K562 (cell line): ENCODE measurements at regions not wholly inside any gene's neighbourhood (a gene's known extent, or its start where the extent isn't known, plus 50 kb on each side); places are given as distances from the start of the nearest gene placed in this dataset.

Experiments used
- ATAC-seq: fragments of 200-7000 bp; cut with Tn5 transposase; 3 replicates; pipeline ENCODE4 v1.9.1; 2020; ENCODE audit warnings: moderate library complexity
- BruUV-seq: library from RNA; stranded (reverse); fragments of 400-500 nt; replicated peaks from 2 replicates; lab custom pipeline; 2021; lab: Mats Ljungman, UMichigan
- CTCF ChIA-PET: fragments of 300-600 bp; formaldehyde crosslinking; extraction: SDS; loops from one replicate; lab custom pipeline; 2021; ENCODE audit warnings: low intra/inter-chr PET ratio; lab: Yijun Ruan, JAX
- POLR2A ChIA-PET: fragments of 300-600, 350-650 bp; sonication (Branson Sonifier 250); formaldehyde crosslinking; extraction: SDS; loops from one replicate; lab custom pipeline; 2021; ENCODE audit warnings: antibody characterized with exemption, inconsistent platforms; lab: Yijun Ruan, JAX
- DNase-seq, 4 experiments: peaks; one replicate each; pipeline versions ENCODE4 v3.0.0 to v3.0.0-alpha.2; 2011 to 2018; ENCODE audit warnings: low spot score in 3 of 4, mixed read lengths in 3 of 4; ENCODE audit errors: extremely low read depth in 1 of 4
- FAIRE-seq: peaks from 2 replicates; lab custom pipeline; 2011; peaks lifted over from hg19 to GRCh38; lab: Jason Lieb, UNC
- H2AFZ ChIP-seq: 2 replicates; pipeline ENCODE4 v1.6.0; 2011; ENCODE audit warnings: low read depth, low read length, control low read depth, inconsistent platforms
- H3K27ac ChIP-seq: fragments of 200-600 bp; 3 replicates; pipeline ENCODE4 v1.8.0; 2011; ENCODE audit warnings: low read depth, mild to moderate bottlenecking, control low read depth, inconsistent platforms, low read length, moderate library complexity, mixed read lengths; ENCODE audit errors: extremely low read depth
- H3K27me3 ChIP-seq, 2 experiments: fragments of 300-600 bp in 1 of 2; 2 replicates in 1 of 2; 3 replicates in 1 of 2; pipeline versions ENCODE4 v1.6.0 to v1.8.0; 2011; ENCODE audit warnings: inconsistent platforms in 2 of 2, low read length in 2 of 2, mild to moderate bottlenecking in 1 of 2, mixed read lengths in 1 of 2, moderate library complexity in 1 of 2; ENCODE audit not compliant: control insufficient read depth in 2 of 2, insufficient read depth in 2 of 2
- H3K36me3 ChIP-seq: fragments of 300-600 bp; 3 replicates; pipeline ENCODE4 v1.8.0; 2011; ENCODE audit warnings: mild to moderate bottlenecking, low read length, inconsistent platforms; ENCODE audit not compliant: control insufficient read depth, insufficient read depth
- H3K4me1 ChIP-seq, 2 experiments: fragments of 200-600 bp in 1 of 2; replicated peaks in 1 of 2; 2 replicates in 1 of 2; 3 replicates in 1 of 2; pipeline versions ENCODE4 v1.5.1 to v1.8.0; 2011; ENCODE audit warnings: inconsistent platforms in 2 of 2, low read length in 2 of 2, mild to moderate bottlenecking in 1 of 2, mixed read lengths in 1 of 2, moderate library complexity in 1 of 2; ENCODE audit not compliant: control insufficient read depth in 2 of 2, insufficient read depth in 2 of 2
- H3K4me2 ChIP-seq: 2 replicates; pipeline ENCODE4 v1.6.1; 2011; ENCODE audit warnings: low read length, control low read depth, inconsistent platforms, mixed read lengths; ENCODE audit not compliant: insufficient read depth
- H3K4me3 ChIP-seq: fragments of 200-600 bp; sonication (generic), shearing (Covaris generic); 2 replicates; pipeline ENCODE4 v1.5.1; 2016; ENCODE audit warnings: control low read depth, inconsistent platforms
- H3K79me2 ChIP-seq: fragments of 200-600 bp; 3 replicates; pipeline ENCODE4 v1.8.0; 2011; ENCODE audit warnings: low read length, inconsistent platforms; ENCODE audit not compliant: control insufficient read depth, insufficient read depth
- H3K9ac ChIP-seq, 2 experiments: 2 replicates each; pipeline versions ENCODE4 v1.6.0 to v1.6.1; 2011; ENCODE audit warnings: low read depth in 2 of 2, low read length in 2 of 2, control low read depth in 1 of 2, inconsistent platforms in 1 of 2, mild to moderate bottlenecking in 1 of 2, mixed read lengths in 1 of 2; ENCODE audit not compliant: insufficient read depth in 1 of 2
- H3K9me1 ChIP-seq: one replicate; pipeline ENCODE4 v1.6.0; 2011; ENCODE audit warnings: inconsistent platforms, mild to moderate bottlenecking, low read length, moderate library complexity; ENCODE audit not compliant: control insufficient read depth, insufficient read depth
- H3K9me3 ChIP-seq: replicated peaks from 2 replicates; pipeline ENCODE4 v1.5.1; 2011; ENCODE audit warnings: low read depth, low read length, inconsistent platforms; ENCODE audit not compliant: control insufficient read depth, insufficient read depth
- H4K20me1 ChIP-seq: replicated peaks from 2 replicates; pipeline ENCODE4 v1.6.1; 2011; ENCODE audit warnings: low read length, inconsistent platforms, mixed read lengths; ENCODE audit not compliant: control insufficient read depth, insufficient read depth
- GMEB1 ChIP-seq: fragments of 250-450 bp; sonication (Bioruptor Pico); IDR thresholded peaks from 2 replicates; pipeline ENCODE4 v1.4.0; 2020; ENCODE audit warnings: mild to moderate bottlenecking
- MCM5 ChIP-seq: fragments of 450-650 bp; IDR thresholded peaks from 2 replicates; pipeline ENCODE4 v1.6.1; 2016; ENCODE audit warnings: low read depth
- NONO ChIP-seq, 2 experiments: fragments of 200-400 bp in 1 of 2; fragments of 450-650 bp in 1 of 2; formaldehyde crosslinking in 1 of 2; IDR thresholded peaks; 2 replicates each; pipeline ENCODE4 v1.6.1; 2017; ENCODE audit warnings: low read depth in 2 of 2, mild to moderate bottlenecking in 2 of 2, moderate library complexity in 2 of 2, low read length in 1 of 2
- SNRNP70 ChIP-seq: fragments of 200-400 bp; formaldehyde crosslinking; optimal IDR thresholded peaks from 2 replicates; pipeline ENCODE3; 2017; ENCODE audit warnings: low read depth, low read length
- SRSF7 ChIP-seq: fragments of 200-400 bp; formaldehyde crosslinking; optimal IDR thresholded peaks from 2 replicates; pipeline ENCODE3; 2017; ENCODE audit warnings: mild to moderate bottlenecking, low read depth, low read length
- SUPT5H ChIP-seq: fragments of 450-650 bp; IDR thresholded peaks from 2 replicates; pipeline ENCODE4 v1.6.1; 2016
- XRCC4 ChIP-seq: IDR thresholded peaks from one replicate; pipeline ENCODE4 v1.6.1; 2011; ENCODE audit not compliant: insufficient read depth, insufficient read length; ENCODE audit errors: extremely low read depth
- WGBS: fragments of 100-300 bp; shearing (Covaris generic); methylation state at CpG from one replicate; pipeline ENCODE4 v1.1.6; 2016; ENCODE audit warnings: low coverage, mixed read lengths; ENCODE audit not compliant: insufficient coverage; ENCODE audit errors: missing lambda C conversion rate; 5-methylcytosine and 5-hydroxymethylcytosine counted together
- in situ Hi-C: fragments of 300-500 bp; cut with MboI; formaldehyde crosslinking; loops from 4 replicates; pipeline ENCODE4 v1.15.0; 2018; ENCODE audit warnings: inconsistent platforms, mixed read lengths
- intact Hi-C: fragments of 100-400 bp; cut with micrococcal nuclease; formaldehyde crosslinking; loops from 2 replicates; pipeline ENCODE4 v1.14.2; 2022
- TF ChIP-seq, protein P1 (sequence below): fragments of 450-650 bp; IDR thresholded peaks from 2 replicates; pipeline ENCODE4 v1.6.1; 2016; ENCODE audit warnings: low read depth, mild to moderate bottlenecking, moderate library complexity
- TF ChIP-seq, protein P2 (sequence below): fragments of 450-650 bp; formaldehyde crosslinking; IDR thresholded peaks from 2 replicates; pipeline ENCODE4 v1.4.0; 2022; ENCODE audit warnings: missing genetic modification characterization

- Histone ChIP-seq H3K9me1 (no peaks in the 10 kb centered on the region), H3K27me3 (no peaks in the 10 kb centered on the region), H3K27ac (no peak overlapping the region), H3K9me3 (no peaks in the 10 kb centered on the region), H3K4me3 (no peak overlapping the region), H3K36me3 (no peaks in the 10 kb centered on the region), H4K20me1 (no peaks in the 10 kb centered on the region), H2AFZ (no peak overlapping the region), H3K4me2 (no peak overlapping the region), H3K79me2 (no peaks in the 10 kb centered on the region), H3K4me1 (no peaks in the 10 kb centered on the region), H3K9ac (no peak overlapping the region)
- DNase-seq (no peak), ATAC-seq (no peak), FAIRE-seq (no peak)
- intact Hi-C loops (no loop called here), in situ Hi-C loops (no loop called here)
- no TSS peak for BruUV-seq
- WGBS = under 1% methylated on average over 9 of the region's 9 CpGs
- CTCF ChIA-PET = no interaction called here
- POLR2A ChIA-PET = no interaction called here
- TF ChIP-seq GMEB1 (CRISPR knock-in tag) (no peak), NONO (IDR thresholded peaks at IDR 0.05; ENCODE audit: low read depth in 2 of 2, low read length in 1 of 2) (no peak), SNRNP70 (no peak), XRCC4 (no peak), SRSF7 (no peak), SUPT5H (no peak), MCM5 (no peak)
- TF ChIP-seq, protein P1, sequence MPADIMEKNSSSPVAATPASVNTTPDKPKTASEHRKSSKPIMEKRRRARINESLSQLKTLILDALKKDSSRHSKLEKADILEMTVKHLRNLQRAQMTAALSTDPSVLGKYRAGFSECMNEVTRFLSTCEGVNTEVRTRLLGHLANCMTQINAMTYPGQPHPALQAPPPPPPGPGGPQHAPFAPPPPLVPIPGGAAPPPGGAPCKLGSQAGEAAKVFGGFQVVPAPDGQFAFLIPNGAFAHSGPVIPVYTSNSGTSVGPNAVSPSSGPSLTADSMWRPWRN = no peak
- TF ChIP-seq, protein P2, sequence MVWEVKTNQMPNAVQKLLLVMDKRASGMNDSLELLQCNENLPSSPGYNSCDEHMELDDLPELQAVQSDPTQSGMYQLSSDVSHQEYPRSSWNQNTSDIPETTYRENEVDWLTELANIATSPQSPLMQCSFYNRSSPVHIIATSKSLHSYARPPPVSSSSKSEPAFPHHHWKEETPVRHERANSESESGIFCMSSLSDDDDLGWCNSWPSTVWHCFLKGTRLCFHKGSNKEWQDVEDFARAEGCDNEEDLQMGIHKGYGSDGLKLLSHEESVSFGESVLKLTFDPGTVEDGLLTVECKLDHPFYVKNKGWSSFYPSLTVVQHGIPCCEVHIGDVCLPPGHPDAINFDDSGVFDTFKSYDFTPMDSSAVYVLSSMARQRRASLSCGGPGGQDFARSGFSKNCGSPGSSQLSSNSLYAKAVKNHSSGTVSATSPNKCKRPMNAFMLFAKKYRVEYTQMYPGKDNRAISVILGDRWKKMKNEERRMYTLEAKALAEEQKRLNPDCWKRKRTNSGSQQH (CRISPR knock-in tag) = no peak
These were observed 406.3 kb upstream of the PIK3C3 start for GRCh38 chr18:41548521-41549260.
